Epithelial cell of esophagus (primary cell): ENCODE measurements at regions not wholly inside any gene's neighbourhood (a gene's known extent, or its start where the extent isn't known, plus 50 kb on each side); places are given as distances from the start of the nearest gene placed in this dataset.

ENCODE experiments used
- DNase-seq: peaks from one replicate; pipeline ENCODE4 v3.0.0; 2010; ENCODE audit warnings: low read depth
- H3K4me3 ChIP-seq: 2 replicates; pipeline ENCODE4 v1.5.1; 2011; ENCODE audit warnings: mild to moderate bottlenecking, low read length, control low read depth
- TF ChIP-seq, protein P1 (sequence below): IDR thresholded peaks from 2 replicates; pipeline ENCODE4 v1.5.1; 2011; ENCODE audit warnings: low read depth, mild to moderate bottlenecking, low read length, control low read depth, inconsistent platforms; ENCODE audit not compliant: insufficient read depth; ENCODE audit errors: missing control alignments

DNA sequence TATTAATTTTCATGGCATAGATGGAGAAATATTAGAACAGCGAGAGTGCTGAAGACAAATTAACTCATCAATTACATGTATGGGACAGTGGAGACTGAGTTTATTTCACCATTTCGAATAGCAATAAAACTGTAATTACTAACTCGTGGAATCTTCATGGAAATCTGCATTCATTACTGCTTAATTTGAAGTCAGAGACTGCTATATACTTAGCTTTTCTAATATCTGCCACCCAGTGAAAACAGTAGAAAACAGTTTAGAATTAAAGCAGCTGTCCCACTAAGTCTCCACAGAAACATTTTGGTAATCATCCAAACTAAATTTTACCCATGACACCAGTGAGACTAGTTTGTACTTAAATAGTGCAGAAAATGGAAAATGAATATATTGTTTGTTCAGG lies 56.8 kb downstream of the IZUMO3 start:
- TF ChIP-seq, protein P1, sequence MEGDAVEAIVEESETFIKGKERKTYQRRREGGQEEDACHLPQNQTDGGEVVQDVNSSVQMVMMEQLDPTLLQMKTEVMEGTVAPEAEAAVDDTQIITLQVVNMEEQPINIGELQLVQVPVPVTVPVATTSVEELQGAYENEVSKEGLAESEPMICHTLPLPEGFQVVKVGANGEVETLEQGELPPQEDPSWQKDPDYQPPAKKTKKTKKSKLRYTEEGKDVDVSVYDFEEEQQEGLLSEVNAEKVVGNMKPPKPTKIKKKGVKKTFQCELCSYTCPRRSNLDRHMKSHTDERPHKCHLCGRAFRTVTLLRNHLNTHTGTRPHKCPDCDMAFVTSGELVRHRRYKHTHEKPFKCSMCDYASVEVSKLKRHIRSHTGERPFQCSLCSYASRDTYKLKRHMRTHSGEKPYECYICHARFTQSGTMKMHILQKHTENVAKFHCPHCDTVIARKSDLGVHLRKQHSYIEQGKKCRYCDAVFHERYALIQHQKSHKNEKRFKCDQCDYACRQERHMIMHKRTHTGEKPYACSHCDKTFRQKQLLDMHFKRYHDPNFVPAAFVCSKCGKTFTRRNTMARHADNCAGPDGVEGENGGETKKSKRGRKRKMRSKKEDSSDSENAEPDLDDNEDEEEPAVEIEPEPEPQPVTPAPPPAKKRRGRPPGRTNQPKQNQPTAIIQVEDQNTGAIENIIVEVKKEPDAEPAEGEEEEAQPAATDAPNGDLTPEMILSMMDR: no peak
- H3K4me3 ChIP-seq: no peak overlapping the region
- no peak for DNase-seq

DNA sequence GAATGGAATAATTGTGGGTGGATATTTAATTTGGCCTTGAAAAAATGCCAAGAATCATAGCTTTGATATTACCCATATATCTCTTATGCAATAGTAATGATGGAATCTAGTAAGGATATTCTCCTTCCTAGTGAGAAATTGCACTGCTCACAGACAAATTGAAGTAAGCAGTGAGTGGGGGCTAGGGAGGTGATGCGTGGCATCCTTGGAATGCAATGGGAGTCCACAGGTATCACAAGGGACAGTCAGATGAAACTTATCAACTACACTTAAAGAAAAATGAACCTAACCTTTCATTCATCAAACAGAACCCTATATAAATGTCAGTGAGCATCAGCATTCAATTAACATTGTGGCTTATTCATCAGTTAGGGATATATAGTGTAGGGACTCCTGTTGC lies 57.8 kb downstream of the IZUMO3 start:
- DNase-seq: no peak
- TF ChIP-seq, protein P1: no peak
- H3K4me3 ChIP-seq: no peak overlapping the region

DNA sequence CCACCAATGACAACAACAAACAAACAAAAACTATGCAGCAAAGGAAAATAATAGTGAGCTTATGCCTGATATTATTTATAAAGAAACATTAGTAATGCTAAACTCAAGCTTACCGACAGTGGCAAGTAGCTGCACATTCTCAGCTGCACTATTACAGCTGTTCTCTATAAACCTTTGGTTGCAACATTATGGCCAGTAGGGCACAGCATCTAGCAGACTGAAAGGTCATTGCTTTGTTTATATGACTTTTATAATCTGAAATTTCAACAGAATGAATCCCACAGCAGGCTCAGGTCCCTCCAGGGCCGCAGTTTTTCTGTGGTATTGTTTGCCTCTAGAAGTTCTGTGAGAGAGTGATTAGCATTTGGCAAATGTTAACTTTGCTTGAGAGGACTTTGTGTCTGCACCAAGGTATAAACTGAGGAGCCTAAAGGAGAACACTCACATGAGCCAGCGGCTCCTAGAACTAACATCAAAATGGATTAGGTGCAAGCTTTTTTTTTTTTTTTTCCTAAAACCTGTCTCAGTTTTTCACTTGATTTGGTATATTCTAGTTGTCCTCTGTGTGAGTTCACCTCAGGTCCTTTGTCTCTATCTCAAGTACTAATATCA lies 58.3 kb downstream of the IZUMO3 start:
- no peak overlapping the region for H3K4me3 ChIP-seq
- no peak for DNase-seq
- TF ChIP-seq, protein P1: no peak

DNA sequence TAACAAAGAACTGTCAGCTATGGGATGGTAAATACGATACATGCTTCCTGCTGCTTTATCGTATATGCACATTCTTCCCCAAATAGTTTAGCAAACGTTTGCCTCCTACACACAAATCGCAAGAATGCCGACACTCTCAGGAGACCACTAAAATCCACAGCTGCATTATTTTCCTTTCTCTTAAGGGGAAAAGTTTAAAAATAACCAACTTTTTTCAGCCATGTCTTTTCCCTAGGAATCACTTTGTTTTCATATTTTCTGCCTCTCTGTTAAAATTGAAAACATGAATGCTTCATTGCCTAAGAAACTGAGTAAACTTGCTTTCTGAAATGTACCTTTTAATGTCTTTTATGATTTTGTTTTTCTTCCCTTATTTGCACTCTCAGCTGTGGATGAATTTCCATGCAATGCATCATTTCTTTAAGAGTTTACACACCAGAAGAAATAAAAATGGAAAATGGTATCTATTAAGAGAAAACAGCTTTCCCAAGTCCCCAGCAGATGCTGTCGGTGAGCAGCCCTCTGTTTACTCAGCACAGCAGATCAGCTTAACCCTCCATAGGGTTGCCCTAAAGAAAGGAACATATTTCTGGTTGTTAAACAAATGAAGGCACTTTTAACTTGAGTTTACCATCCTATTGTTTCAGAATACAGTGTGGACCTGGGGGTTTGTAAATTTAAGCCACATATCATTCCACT lies 66.2 kb downstream of the IZUMO3 start:
- no peak for DNase-seq
- TF ChIP-seq, protein P1: no peak

DNA sequence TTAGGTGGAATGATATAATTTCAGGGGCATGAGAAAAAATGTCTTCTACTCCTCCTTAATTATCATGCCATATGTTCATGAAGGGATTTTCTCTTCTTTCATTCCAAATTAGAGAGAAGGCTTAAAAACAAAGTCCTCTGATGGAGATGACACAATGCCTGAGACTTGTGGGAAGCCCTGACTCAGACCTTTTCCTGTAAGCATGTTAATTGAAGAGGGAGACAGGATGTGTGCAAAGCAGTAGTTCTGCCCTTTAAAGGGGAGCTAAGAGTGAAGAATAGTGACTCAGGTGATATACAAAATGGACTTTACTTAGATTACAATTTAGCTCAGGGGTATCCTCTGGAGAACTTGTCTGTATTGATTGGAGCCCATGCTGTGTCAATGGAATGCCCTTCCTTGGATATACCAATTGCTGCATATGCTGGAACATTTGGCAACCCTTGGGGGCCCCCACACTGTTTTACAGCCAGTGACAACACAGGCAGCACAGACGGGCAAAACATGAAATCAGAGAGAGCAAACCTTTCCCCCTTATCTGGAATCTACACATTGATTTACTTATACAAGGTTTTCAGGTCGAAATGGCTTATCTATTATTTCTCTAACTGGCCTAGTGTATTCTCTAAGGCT lies 81.3 kb downstream of the IZUMO3 start:
- peak; percentile 83 for DNase-seq
- no peak overlapping the region for H3K4me3 ChIP-seq
- TF ChIP-seq, protein P1: no peak

More for the DNA sequence above, 66.2 kb downstream of the IZUMO3 start:
- no peak overlapping the region for H3K4me3 ChIP-seq

DNA sequence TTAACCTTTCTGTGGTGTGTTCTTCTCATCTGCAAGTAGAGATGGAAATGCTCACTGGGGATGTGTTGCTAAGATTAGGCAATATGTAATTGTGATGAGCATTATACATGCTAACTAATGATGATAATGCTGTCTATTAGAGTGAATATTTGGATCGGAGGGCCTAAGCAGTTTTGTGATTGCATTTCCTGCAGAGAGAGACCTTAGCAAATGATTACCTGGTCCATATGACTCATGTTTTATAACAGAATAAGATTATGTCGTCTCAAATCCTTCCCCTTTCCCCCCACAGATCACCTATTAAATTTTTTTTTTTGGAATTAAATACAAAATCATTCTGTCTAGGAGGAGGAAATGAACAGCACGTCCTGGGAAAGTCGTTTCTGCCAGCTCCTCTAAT lies 82.7 kb downstream of the IZUMO3 start:
- DNase-seq: no peak
- TF ChIP-seq, protein P1: no peak
- no peak overlapping the region for H3K4me3 ChIP-seq
